Stimulated activated CD8-positive, alpha-beta memory T cell treated with anti-CD3 and anti-CD28 coated beads, Interleukin-4, amount 100 ng/mL, for 48 hours (primary cell): ENCODE measurements at regions not wholly inside any gene's neighbourhood (a gene's known extent, or its start where the extent isn't known, plus 50 kb on each side); places are given as distances from the start of the nearest gene placed in this dataset.

Experiments used
- DNase-seq: peaks from one replicate; pipeline ENCODE4 v3.0.0-alpha.2; 2020

GRCh38 chr22:47600791-47601625 is 838.6 kb downstream of the TBC1D22A start:
- DNase-seq: no peak

- DNase-seq: no peak
Measured at GRCh38 chr22:47600281-47600680, 837.8 kb downstream of the TBC1D22A start.

GRCh38 chr22:47599753-47600152 is 837.3 kb downstream of the TBC1D22A start:
- no peak for DNase-seq

- no peak for DNase-seq
Measured at GRCh38 chr22:47598864-47599263, 836.4 kb downstream of the TBC1D22A start.

- DNase-seq: no peak
Measured at GRCh38 chr22:47597041-47597440, 834.6 kb downstream of the TBC1D22A start.

GRCh38 chr22:47596176-47596690 is 833.8 kb downstream of the TBC1D22A start:
- no peak for DNase-seq

- no peak for DNase-seq
Measured at GRCh38 chr22:47594836-47595521, 832.5 kb downstream of the TBC1D22A start.

- no peak for DNase-seq
Measured at GRCh38 chr22:47593911-47594311, 831.5 kb downstream of the TBC1D22A start.

- DNase-seq: no peak
Measured at GRCh38 chr22:47593291-47593690, 830.8 kb downstream of the TBC1D22A start.

- DNase-seq: no peak
Measured at GRCh38 chr22:47592791-47593190, 830.3 kb downstream of the TBC1D22A start.

- DNase-seq: no peak
Measured at GRCh38 chr22:47591709-47592108, 829.3 kb downstream of the TBC1D22A start.

GRCh38 chr22:47591016-47591415 is 828.6 kb downstream of the TBC1D22A start:
- DNase-seq: no peak

GRCh38 chr22:47589271-47590250 is 827.1 kb downstream of the TBC1D22A start:
- DNase-seq: no peak

GRCh38 chr22:47588578-47588960 is 826.1 kb downstream of the TBC1D22A start:
- no peak for DNase-seq

- DNase-seq: no peak
Measured at GRCh38 chr22:47587861-47588577, 825.6 kb downstream of the TBC1D22A start.

GRCh38 chr22:47587361-47587760 is 824.9 kb downstream of the TBC1D22A start:
- DNase-seq: no peak

GRCh38 chr22:47586946-47587345 is 824.5 kb downstream of the TBC1D22A start:
- no peak for DNase-seq

GRCh38 chr22:47586038-47586437 is 823.6 kb downstream of the TBC1D22A start:
- DNase-seq: no peak

GRCh38 chr22:47583959-47584562 is 821.6 kb downstream of the TBC1D22A start:
- no peak for DNase-seq

GRCh38 chr22:47582067-47582466 is 819.6 kb downstream of the TBC1D22A start:
- DNase-seq: no peak

- no peak for DNase-seq
Measured at GRCh38 chr22:47580121-47580520, 817.7 kb downstream of the TBC1D22A start.

GRCh38 chr22:47576908-47577307 is 814.5 kb downstream of the TBC1D22A start:
- DNase-seq: no peak
